ENCODE measurements at regions not wholly inside any gene's neighbourhood (a gene's known extent, or its start where the extent isn't known, plus 50 kb on each side); places are given as distances from the start of the nearest gene placed in this dataset.

DNA sequence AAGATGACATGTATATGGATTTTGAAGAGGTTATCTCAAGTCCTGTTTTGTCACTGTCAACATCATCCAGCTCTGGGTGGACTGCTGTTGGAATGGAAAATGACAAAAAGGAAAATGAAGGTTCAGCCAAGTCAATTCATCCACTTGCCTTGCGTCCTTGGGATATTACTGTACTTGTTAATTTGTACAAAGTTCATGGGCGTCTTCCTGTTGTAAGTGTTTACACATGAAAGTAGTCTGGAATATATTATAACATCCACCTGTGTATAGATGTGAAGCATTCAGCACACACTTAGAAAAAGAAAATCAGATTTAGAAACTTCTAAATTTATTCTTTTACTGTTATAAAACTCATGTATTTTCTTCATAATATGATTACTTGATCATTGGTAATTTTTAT is 67.2 kb downstream of the BLTP1 start:
- intact Hi-C loops (cut with micrococcal nuclease), result no loop called here
- H3K4me2 ChIP-seq (replicated peaks; ENCODE audit: extremely low read depth, low read length, poor library complexity, severe bottlenecking), result no peak overlapping the region
- no peaks in the 10 kb centered on the region for H3K79me2 ChIP-seq (ENCODE audit: insufficient read depth, low read length)
- H3K4me3 Mint-ChIP-seq, result no peak overlapping the region
- no peaks in the 10 kb centered on the region for H3K9me3 ChIP-seq (replicated peaks in 1 of 2; ENCODE audit: control insufficient read depth in 1 of 2, insufficient read depth in 1 of 2, low read length in 2 of 2)
- WGBS (ENCODE audit: insufficient coverage), result no CpG with 5 or more reads among the region's 2 CpGs
- H3K27me3 Mint-ChIP-seq (ENCODE audit: low read depth in 3 of 3), result no peaks in the 10 kb centered on the region
- H3K4me1 Mint-ChIP-seq, result no peaks in the 10 kb centered on the region
- TF ChIP-seq, protein P1, sequence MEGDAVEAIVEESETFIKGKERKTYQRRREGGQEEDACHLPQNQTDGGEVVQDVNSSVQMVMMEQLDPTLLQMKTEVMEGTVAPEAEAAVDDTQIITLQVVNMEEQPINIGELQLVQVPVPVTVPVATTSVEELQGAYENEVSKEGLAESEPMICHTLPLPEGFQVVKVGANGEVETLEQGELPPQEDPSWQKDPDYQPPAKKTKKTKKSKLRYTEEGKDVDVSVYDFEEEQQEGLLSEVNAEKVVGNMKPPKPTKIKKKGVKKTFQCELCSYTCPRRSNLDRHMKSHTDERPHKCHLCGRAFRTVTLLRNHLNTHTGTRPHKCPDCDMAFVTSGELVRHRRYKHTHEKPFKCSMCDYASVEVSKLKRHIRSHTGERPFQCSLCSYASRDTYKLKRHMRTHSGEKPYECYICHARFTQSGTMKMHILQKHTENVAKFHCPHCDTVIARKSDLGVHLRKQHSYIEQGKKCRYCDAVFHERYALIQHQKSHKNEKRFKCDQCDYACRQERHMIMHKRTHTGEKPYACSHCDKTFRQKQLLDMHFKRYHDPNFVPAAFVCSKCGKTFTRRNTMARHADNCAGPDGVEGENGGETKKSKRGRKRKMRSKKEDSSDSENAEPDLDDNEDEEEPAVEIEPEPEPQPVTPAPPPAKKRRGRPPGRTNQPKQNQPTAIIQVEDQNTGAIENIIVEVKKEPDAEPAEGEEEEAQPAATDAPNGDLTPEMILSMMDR (IDR thresholded peaks at IDR 0.05), result no peak
- no peaks in the 10 kb centered on the region for H3K27me3 ChIP-seq (ENCODE audit: control insufficient read depth in 2 of 2, insufficient read depth in 2 of 2, low read length in 2 of 2)
- no peak overlapping the region for H2AFZ ChIP-seq (ENCODE audit: insufficient read depth, low read depth, low read length, poor library complexity, severe bottlenecking)
- H3K27ac ChIP-seq (ENCODE audit: low read depth in 1 of 2, low read length in 2 of 2), result no peak overlapping the region
- no peak overlapping the region for H3K9ac ChIP-seq (ENCODE audit: insufficient read depth, low read length, poor library complexity, severe bottlenecking)
- H3K9me3 Mint-ChIP-seq, result no peaks in the 10 kb centered on the region
- H4K20me1 ChIP-seq (ENCODE audit: insufficient read depth, low read length), result no peaks in the 10 kb centered on the region
- no peak for DNase-seq
- H3K4me1 ChIP-seq (ENCODE audit: control insufficient read depth in 1 of 2, insufficient read depth in 2 of 2, low read length in 2 of 2), result no peaks in the 10 kb centered on the region
- no peak overlapping the region for H3K27ac Mint-ChIP-seq
- peaks cover 47 to 75% of the 10 kb centered on the region in 2 donors for H3K36me3 ChIP-seq (replicated peaks in 1 of 2; ENCODE audit: control insufficient read depth in 1 of 2, insufficient read depth in 2 of 2, low read length in 2 of 2)
- no peak overlapping the region for H3K4me3 ChIP-seq (replicated peaks in 1 of 3; ENCODE audit: low read depth in 2 of 3, low read length in 3 of 3)
- peaks cover 52 to 54% of the 10 kb centered on the region in 2 donors for H3K36me3 Mint-ChIP-seq

DNA sequence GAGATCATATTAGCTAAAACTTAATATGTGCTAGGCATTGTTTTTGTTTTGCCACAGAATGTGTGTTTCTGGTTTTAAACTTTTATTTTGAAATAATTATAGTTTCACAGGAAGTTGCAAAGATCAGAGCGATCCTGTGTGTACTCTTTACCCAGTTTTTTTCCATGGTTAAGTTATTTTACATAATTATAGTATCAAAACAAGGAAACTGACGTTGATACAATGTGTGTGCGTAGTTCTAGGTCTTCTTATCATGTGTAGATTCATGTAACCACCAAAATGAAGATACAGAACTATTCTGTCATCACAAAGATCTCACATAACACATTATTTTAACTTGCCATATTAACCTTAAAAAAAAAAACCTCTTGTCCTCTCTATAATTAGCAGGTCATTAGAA is 69.2 kb downstream of the BLTP1 start:
- H3K27me3 ChIP-seq (ENCODE audit: control insufficient read depth in 2 of 2, insufficient read depth in 2 of 2, low read length in 2 of 2), result no peaks in the 10 kb centered on the region
- no peaks in the 10 kb centered on the region for H4K20me1 ChIP-seq (ENCODE audit: insufficient read depth, low read length)
- H2AFZ ChIP-seq (ENCODE audit: insufficient read depth, low read depth, low read length, poor library complexity, severe bottlenecking), result no peak overlapping the region
- no peak overlapping the region for H3K4me3 ChIP-seq (replicated peaks in 1 of 3; ENCODE audit: low read depth in 2 of 3, low read length in 3 of 3)
- H3K9ac ChIP-seq (ENCODE audit: insufficient read depth, low read length, poor library complexity, severe bottlenecking), result no peak overlapping the region
- Mint-ChIP-seq H3K9me3 (no peaks in the 10 kb centered on the region), H3K27ac (no peak overlapping the region), H3K4me3 (no peak overlapping the region), H3K4me1 (no peaks in the 10 kb centered on the region), H3K27me3 (ENCODE audit: low read depth in 3 of 3) (no peaks in the 10 kb centered on the region), H3K36me3 (peaks cover 55 to 57% of the 10 kb centered on the region in 2 donors)
- TF ChIP-seq, protein P1 (IDR thresholded peaks at IDR 0.05), result no peak
- WGBS (ENCODE audit: insufficient coverage), result no CpG with 5 or more reads among the region's 3 CpGs
- intact Hi-C loops (cut with micrococcal nuclease), result no loop called here
- H3K79me2 ChIP-seq (ENCODE audit: insufficient read depth, low read length), result no peaks in the 10 kb centered on the region
- no peaks in the 10 kb centered on the region for H3K9me3 ChIP-seq (replicated peaks in 1 of 2; ENCODE audit: control insufficient read depth in 1 of 2, insufficient read depth in 1 of 2, low read length in 2 of 2)
- DNase-seq, result no peak
- no peak overlapping the region for H3K27ac ChIP-seq (ENCODE audit: low read depth in 1 of 2, low read length in 2 of 2)
- H3K36me3 ChIP-seq (replicated peaks in 1 of 2; ENCODE audit: control insufficient read depth in 1 of 2, insufficient read depth in 2 of 2, low read length in 2 of 2), result peaks cover 52 to 74% of the 10 kb centered on the region in 2 donors
- H3K4me1 ChIP-seq (ENCODE audit: control insufficient read depth in 1 of 2, insufficient read depth in 2 of 2, low read length in 2 of 2), result no peaks in the 10 kb centered on the region
- no peak overlapping the region for H3K4me2 ChIP-seq (replicated peaks; ENCODE audit: extremely low read depth, low read length, poor library complexity, severe bottlenecking)

Measured in CD14-positive monocyte (primary cell).